Keratinocyte (primary cell): ENCODE measurements at regions not wholly inside any gene's neighbourhood (a gene's known extent, or its start where the extent isn't known, plus 50 kb on each side); places are given as distances from the start of the nearest gene placed in this dataset.

Source experiments
- DNase-seq: peaks from one replicate; pipeline ENCODE4 v3.0.0-alpha.2; 2011; ENCODE audit warnings: low read depth, missing footprints, low spot score
- FAIRE-seq: peaks from 2 replicates; lab custom pipeline; 2011; peaks lifted over from hg19 to GRCh38; lab: Jason Lieb, UNC
- H2AFZ ChIP-seq: 2 replicates; pipeline ENCODE4 v1.6.0; 2012; ENCODE audit warnings: low read length, control low read depth, inconsistent platforms; ENCODE audit not compliant: control insufficient read depth
- H3K27ac ChIP-seq: 2 replicates; pipeline ENCODE4 v1.5.1; 2011; ENCODE audit warnings: low read length; ENCODE audit not compliant: control insufficient read depth, insufficient read depth
- H3K27me3 ChIP-seq: 3 replicates; pipeline ENCODE4 v1.6.0; 2011; ENCODE audit warnings: low read length; ENCODE audit not compliant: control insufficient read depth, insufficient read depth; ENCODE audit errors: extremely low read depth
- H3K36me3 ChIP-seq, 2 experiments: 2 replicates in 1 of 2; 3 replicates in 1 of 2; pipeline ENCODE4 v1.5.1; 2011; ENCODE audit warnings: low read length in 2 of 2, mild to moderate bottlenecking in 1 of 2; ENCODE audit not compliant: control insufficient read depth in 2 of 2, insufficient read depth in 2 of 2; ENCODE audit errors: extremely low read depth in 1 of 2
- H3K4me1 ChIP-seq: 3 replicates; pipeline ENCODE4 v1.5.1; 2011; ENCODE audit warnings: low read length; ENCODE audit not compliant: control insufficient read depth, insufficient read depth; ENCODE audit errors: extremely low read depth
- H3K4me2 ChIP-seq: 3 replicates; pipeline ENCODE4 v1.6.0; 2011; ENCODE audit warnings: low read depth, low read length; ENCODE audit not compliant: control insufficient read depth, insufficient read depth; ENCODE audit errors: extremely low read depth
- H3K4me3 ChIP-seq, 3 experiments: fragments of 200-600 bp in 1 of 3; sonication (generic) in 1 of 3; 2 replicates in 2 of 3; 3 replicates in 1 of 3; pipeline ENCODE4 v1.5.1; 2011 to 2016; ENCODE audit warnings: low read length in 3 of 3, mild to moderate bottlenecking in 3 of 3, control low read depth in 2 of 3, inconsistent platforms in 1 of 3, low read depth in 1 of 3, mixed read lengths in 1 of 3, mixed run types in 1 of 3, moderate library complexity in 1 of 3; ENCODE audit not compliant: control insufficient read depth in 2 of 3, insufficient read depth in 2 of 3; ENCODE audit errors: extremely low read depth in 1 of 3
- H3K79me2 ChIP-seq: 2 replicates; pipeline ENCODE4 v1.6.0; 2012; ENCODE audit warnings: low read length; ENCODE audit not compliant: control insufficient read depth, insufficient read depth
- H3K9ac ChIP-seq: 3 replicates; pipeline ENCODE4 v1.6.0; 2011; ENCODE audit warnings: low read length; ENCODE audit not compliant: control insufficient read depth, insufficient read depth; ENCODE audit errors: extremely low read depth
- H3K9me1 ChIP-seq: 3 replicates; pipeline ENCODE4 v1.6.0; 2011; ENCODE audit warnings: low read length; ENCODE audit not compliant: control insufficient read depth, insufficient read depth; ENCODE audit errors: extremely low read depth
- H3K9me3 ChIP-seq: 2 replicates; pipeline ENCODE4 v1.5.1; 2012; ENCODE audit warnings: low read depth, low read length; ENCODE audit not compliant: control insufficient read depth
- H4K20me1 ChIP-seq: 3 replicates; pipeline ENCODE4 v1.6.0; 2011; ENCODE audit warnings: low read length; ENCODE audit not compliant: control insufficient read depth, insufficient read depth; ENCODE audit errors: extremely low read depth
- CTCF ChIP-seq, 3 experiments: IDR thresholded peaks in 1 of 3; conservative IDR thresholded peaks in 1 of 3; optimal IDR thresholded peaks in 1 of 3; 2 replicates in 2 of 3; 3 replicates in 1 of 3; pipeline versions ENCODE3 to v1.5.1; 2011; ENCODE audit warnings: low read length in 3 of 3, mild to moderate bottlenecking in 3 of 3, moderate library complexity in 2 of 3, control low read depth in 1 of 3, inconsistent platforms in 1 of 3; ENCODE audit not compliant: insufficient read depth in 2 of 3; ENCODE audit errors: extremely low read depth in 1 of 3
- EZH2 ChIP-seq: IDR thresholded peaks from one replicate; pipeline ENCODE4 v1.6.1; 2012; ENCODE audit warnings: inconsistent platforms, mild to moderate bottlenecking, low read length, moderate library complexity
- dilution Hi-C: fragments of 300-500 bp; cut with MboI; formaldehyde crosslinking; loops from one replicate; pipeline ENCODE4 v1.7.0; 2020; ENCODE audit warnings: low sequenced_read_pairs; ENCODE audit not compliant: extremely low pct_ligation_motif_present

- DNase-seq: no peak
Measured at GRCh38 chr5:68542207-68542606, 326.7 kb downstream of the PIK3R1 start.

GRCh38 chr5:68543212-68543611 is 327.7 kb downstream of the PIK3R1 start:
- Histone ChIP-seq H3K4me1 (peaks cover 25% of the 10 kb centered on the region), H2AFZ (no peak overlapping the region), H3K27ac (no peak overlapping the region), H3K27me3 (no peaks in the 10 kb centered on the region), H4K20me1 (no peaks in the 10 kb centered on the region), H3K36me3 (no peaks in the 10 kb centered on the region), H3K9me1 (no peaks in the 10 kb centered on the region), H3K9ac (no peak overlapping the region), H3K4me2 (no peak overlapping the region), H3K79me2 (no peaks in the 10 kb centered on the region), H3K9me3 (no peaks in the 10 kb centered on the region), H3K4me3 (no peak overlapping the region)
- TF ChIP-seq EZH2 (no peak), CTCF (optimal IDR thresholded peaks at IDR 0.05 in 1 of 3, IDR thresholded peaks at IDR 0.05 in 1 of 3, conservative IDR thresholded peaks at IDR 0.05 in 1 of 3; ENCODE audit: extremely low read depth in 1 of 3, insufficient read depth in 2 of 3, low read length in 3 of 3) (no peak)
- FAIRE-seq: no peak
- no peak for DNase-seq
- dilution Hi-C loops: no loop called here

More at GRCh38 chr5:68542207-68542606, 326.7 kb downstream of the PIK3R1 start:
- Histone ChIP-seq H3K4me3 (no peak overlapping the region), H3K27me3 (no peaks in the 10 kb centered on the region), H3K79me2 (no peaks in the 10 kb centered on the region), H3K9me1 (no peaks in the 10 kb centered on the region), H3K4me1 (peaks cover 25% of the 10 kb centered on the region), H2AFZ (no peak overlapping the region), H3K9me3 (no peaks in the 10 kb centered on the region), H3K9ac (no peak overlapping the region), H3K36me3 (no peaks in the 10 kb centered on the region), H3K4me2 (no peak overlapping the region), H3K27ac (no peak overlapping the region), H4K20me1 (no peaks in the 10 kb centered on the region)
- FAIRE-seq: no peak
- dilution Hi-C loops: no loop called here
- TF ChIP-seq CTCF (optimal IDR thresholded peaks at IDR 0.05 in 1 of 3, IDR thresholded peaks at IDR 0.05 in 1 of 3, conservative IDR thresholded peaks at IDR 0.05 in 1 of 3; ENCODE audit: extremely low read depth in 1 of 3, insufficient read depth in 2 of 3, low read length in 3 of 3): no peak
